ENCODE measurements at regions not wholly inside any gene's neighbourhood (a gene's known extent, or its start where the extent isn't known, plus 50 kb on each side); places are given as distances from the start of the nearest gene placed in this dataset.

DNA sequence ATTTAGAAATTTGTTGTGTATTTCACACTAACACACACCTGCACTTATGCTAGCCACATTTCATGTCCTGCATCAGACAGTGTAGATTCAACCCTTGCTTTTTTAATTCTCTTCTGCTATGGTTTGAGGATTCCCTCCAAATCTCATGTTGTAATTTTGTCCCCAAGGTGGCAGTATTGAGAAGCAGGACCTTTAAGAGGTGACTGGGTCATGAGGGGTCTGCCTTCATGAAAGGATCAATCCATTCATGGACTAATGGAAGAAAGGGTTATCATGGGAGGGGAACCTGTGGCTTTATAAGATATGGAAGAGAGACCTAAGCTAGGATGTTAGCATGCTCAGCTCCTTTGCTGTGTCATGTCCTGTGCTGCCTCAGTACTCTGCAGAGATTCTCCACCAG, 1032.2 kb downstream of the CDH11 start:
- TF ChIP-seq, protein P1, sequence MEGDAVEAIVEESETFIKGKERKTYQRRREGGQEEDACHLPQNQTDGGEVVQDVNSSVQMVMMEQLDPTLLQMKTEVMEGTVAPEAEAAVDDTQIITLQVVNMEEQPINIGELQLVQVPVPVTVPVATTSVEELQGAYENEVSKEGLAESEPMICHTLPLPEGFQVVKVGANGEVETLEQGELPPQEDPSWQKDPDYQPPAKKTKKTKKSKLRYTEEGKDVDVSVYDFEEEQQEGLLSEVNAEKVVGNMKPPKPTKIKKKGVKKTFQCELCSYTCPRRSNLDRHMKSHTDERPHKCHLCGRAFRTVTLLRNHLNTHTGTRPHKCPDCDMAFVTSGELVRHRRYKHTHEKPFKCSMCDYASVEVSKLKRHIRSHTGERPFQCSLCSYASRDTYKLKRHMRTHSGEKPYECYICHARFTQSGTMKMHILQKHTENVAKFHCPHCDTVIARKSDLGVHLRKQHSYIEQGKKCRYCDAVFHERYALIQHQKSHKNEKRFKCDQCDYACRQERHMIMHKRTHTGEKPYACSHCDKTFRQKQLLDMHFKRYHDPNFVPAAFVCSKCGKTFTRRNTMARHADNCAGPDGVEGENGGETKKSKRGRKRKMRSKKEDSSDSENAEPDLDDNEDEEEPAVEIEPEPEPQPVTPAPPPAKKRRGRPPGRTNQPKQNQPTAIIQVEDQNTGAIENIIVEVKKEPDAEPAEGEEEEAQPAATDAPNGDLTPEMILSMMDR (IDR thresholded peaks at IDR 0.05; ENCODE audit: low read length): peak; percentile 58
- TF ChIP-seq EZH2phosphoT487 (IDR thresholded peaks at IDR 0.05; ENCODE audit: low read length) (no peak), EZH2 (optimal IDR thresholded peaks at IDR 0.05; ENCODE audit: low read depth, low read length) (no peak)
